GM19043 (cell line): ENCODE measurements at regions not wholly inside any gene's neighbourhood (a gene's known extent, or its start where the extent isn't known, plus 50 kb on each side); places are given as distances from the start of the nearest gene placed in this dataset.

Source experiments
- ATAC-seq: cut with Tn5 transposase; IDR thresholded peaks from one replicate; pipeline ENCODE4 v1.9.1; 2021; ENCODE audit warnings: low read depth; ENCODE audit not compliant: unreplicated experiment

GRCh38 chr13:99828123-99828522 is 143.4 kb downstream of the ZIC5 start:
- ATAC-seq, result no peak

DNA sequence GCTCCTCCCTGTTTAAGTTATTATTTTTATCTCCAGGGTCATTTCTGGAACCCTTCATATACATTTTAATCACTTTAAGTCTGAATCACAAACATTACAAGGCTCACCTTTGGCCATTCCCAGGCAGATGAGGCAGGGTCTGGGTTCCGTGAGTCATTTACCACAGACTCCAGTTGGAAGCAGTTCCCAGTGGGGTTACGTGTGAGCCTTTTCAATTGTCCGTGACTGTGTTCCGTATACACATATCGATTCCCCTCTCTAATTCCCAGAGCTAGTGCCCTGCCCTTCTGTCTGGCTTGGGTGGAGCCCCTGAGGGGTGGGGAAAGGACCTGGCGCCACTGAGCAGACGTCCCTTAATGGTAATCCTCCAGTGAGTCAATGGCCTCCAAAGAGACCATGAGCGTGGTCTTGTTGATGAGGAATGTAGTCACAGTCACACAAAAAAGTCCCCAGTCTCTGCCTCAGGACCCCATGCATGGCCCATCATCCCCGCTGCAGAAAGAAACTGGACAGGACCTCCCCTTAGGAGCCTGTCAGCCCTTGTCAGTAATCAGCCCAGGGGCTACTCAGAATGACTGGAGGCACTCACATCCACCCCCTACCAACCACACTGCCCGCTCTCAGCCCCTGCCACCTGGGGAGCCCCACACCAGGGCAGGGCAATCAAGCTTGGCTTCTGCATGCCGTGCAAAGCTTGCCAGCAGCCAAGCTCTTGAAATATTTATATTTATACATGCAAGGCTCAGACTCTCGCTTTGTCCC is 144.4 kb downstream of the ZIC5 start:
- no peak for ATAC-seq

DNA sequence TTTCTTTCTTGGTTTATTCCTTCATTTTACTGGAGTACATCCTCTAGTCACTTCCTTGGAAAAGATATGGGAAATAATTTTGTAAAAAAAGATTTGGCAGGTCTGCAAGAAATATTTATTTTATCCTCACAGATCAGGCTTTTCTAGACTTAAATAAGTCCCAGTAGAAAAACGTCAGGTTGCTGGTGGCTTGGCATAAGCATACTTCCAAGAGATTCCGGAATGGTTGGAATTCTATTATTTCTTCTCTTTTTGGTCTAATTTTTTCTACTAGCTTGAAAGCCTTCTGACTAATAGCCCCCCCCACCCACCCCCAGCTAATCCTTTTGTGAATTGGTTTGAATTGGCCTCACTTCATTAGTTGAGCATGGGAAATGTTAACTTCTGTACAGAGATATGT is 147.6 kb downstream of the ZIC5 start:
- no peak for ATAC-seq

DNA sequence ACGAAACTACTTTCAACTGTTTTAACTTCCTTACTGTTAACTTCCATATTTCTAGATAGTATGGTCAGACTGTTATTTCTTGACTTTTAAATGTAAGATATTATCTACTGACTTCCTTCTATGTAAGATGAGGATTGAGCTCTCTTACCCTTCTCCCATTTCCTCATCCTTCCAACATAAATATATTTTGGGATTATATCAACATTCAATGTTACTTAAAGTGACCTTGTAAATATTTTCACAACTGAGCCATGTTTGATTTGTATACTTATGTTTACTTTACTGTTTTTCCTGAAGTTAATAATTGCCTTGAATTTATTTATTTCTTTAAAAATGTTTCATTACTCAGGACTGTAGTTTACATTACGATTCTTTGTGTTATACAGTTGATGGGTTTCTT is 148.7 kb downstream of the ZIC5 start:
- ATAC-seq, result no peak

- ATAC-seq, result no peak
These were observed 149.8 kb downstream of the ZIC5 start for GRCh38 chr13:99821741-99822140.

DNA sequence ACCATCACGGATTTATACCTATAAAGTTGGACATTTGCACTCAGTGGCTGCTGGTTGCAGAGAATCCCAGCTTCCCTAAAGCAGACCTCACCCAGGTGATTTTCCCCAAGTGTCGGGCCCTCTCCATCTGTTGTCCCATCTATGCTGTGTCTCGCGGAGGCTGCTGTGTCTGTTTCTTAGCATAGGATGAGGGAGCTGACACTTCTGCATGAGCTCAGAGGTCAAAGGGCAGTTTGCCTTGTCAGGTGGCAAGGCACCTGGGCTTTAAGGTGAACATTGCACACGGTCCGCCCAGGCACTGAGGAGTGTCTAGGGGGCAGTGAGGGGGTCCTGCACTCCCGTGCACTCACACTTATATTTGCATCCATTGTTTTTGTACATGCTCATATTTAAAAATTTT is 151.6 kb downstream of the ZIC5 start:
- no peak for ATAC-seq

DNA sequence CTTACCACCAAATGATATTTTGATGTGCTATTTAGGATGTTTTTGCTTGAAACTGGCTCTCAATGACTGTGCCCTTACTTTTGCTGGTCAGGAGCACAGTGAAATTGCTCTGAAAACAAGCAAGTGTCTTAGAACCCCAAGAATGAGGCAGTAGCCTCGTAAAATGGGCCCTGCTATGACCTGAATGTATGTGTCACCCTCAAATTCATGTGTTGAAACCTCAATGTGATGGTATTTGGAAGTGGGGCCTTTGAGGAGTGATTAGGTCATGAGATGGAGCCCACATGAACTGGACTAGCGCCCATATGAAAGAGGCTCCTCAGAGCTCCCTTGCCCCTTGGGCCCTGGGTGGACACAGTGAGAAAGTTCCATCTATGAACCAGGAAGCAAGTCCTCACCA is 155.2 kb downstream of the ZIC5 start:
- no peak for ATAC-seq

DNA sequence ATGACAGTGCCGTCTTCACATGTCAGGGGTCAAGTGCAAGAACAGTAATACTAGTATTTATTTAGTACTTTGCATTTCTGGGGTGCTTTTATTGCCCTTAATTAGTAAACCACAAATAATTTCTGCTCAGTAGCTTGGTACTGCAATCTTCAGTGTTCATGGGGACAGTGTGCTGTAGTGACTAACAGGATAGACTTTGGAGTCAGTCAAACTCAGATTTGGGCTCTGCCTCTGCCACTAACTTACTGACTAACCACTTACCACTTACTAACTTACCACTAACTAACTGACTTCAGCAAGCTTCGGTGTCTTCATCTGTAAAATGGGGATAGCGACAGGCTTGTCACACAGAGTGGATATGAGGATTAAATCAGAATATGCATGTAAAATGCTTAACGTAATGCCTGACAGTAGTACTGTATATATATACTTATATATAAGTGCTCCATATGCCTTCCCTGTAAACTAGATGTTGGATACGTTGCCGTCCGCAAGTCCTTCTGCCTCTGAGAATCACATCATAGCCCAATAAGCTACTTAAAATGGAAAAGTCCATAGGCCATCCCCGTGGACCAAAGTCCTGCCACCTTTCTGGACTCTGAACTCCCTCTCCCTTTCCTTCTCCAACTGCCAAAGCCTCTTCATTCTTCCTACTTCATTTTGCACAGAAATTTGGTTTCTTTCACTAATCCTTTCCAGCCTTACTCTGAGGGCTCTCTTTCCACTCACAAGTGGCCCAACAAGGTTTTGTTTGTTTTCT is 158.1 kb downstream of the ZIC5 start:
- no peak for ATAC-seq

DNA sequence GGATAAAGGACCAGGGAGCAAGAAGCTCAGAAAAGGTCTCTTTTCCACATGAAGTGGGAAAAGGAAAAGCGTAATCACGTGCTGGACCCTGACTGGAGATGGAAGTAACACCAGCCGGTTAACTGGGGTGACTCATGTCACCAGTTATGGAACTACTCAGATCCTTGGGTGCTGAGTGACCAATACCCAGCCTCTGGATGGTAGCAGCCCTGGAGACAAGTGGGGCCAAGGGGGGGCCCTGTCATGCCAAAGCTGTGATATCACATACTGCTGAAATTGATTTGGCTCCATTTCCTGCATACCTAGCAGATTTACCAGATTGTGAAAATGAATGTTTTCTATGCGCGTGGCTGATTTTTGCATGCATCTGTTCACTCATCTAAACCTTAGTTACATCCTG is 158.9 kb downstream of the ZIC5 start:
- ATAC-seq, result no peak

DNA sequence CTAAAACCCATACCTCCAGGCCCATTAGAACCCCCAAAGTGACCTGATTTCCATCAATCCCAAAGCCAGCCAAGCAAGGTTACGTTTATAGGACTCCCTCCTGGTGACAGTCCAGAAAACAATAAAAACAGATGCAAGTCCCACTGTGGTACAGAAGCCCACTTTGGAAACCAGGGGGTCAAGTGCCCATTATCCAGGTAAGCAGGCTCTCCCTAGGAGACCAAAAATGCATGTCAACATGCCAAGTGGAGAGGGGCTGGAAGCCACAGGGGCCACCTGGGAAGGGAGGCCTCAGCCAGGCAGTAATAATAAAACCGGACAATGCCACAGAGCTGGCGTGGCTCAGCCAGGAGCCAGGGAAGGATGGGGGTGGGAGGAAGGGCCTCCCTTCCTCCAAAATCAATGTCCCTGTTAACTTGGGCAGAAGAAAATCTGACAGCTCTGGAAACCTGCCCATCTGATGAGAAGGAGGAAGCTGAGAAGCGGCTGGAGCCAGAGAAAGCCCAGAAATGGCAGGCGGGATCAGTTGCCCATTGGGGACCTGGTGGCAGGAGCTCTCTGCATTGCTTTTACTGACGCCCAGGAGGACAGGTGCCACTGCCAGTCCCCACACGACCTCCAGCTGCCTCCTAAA is 160.4 kb downstream of the ZIC5 start:
- no peak for ATAC-seq

DNA sequence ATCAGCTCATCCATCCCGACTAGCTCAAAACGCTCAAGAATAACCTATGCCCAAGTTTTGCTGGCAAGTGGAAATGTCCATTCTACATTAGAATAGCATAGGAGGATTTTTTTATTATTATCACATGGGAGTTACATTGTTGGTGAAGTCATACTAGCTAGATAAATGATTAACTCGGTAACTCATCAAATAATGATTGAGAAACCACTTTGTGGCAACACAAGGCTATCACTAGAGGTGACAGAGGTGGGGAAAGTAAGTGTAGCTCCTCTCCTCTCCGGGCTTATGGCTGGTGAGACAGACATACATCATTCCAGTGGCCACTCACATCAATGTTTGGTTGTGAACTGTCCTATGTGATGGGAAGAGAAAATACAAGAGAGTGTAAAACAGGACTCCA is 161.6 kb downstream of the ZIC5 start:
- ATAC-seq, result no peak

DNA sequence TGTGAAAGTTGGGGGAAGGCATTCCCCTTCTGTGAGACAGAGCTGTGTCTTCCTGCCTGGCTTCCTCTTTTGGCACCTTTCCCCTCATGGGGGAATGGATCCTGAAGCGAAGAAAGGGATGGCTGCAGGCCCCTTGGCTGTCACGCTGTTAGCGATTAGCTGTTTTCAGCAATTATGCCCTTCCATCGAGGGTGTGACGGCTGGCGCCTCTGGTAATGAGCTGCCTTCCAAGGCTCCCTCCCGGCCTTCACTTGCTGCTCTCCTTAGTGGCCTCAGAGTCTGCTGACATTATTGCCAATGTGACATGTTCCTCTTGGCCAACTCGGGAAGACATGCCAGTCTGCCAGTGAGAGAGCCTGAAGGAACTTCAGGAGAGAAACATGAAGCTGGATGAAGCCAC is 162.1 kb downstream of the ZIC5 start:
- ATAC-seq, result no peak

DNA sequence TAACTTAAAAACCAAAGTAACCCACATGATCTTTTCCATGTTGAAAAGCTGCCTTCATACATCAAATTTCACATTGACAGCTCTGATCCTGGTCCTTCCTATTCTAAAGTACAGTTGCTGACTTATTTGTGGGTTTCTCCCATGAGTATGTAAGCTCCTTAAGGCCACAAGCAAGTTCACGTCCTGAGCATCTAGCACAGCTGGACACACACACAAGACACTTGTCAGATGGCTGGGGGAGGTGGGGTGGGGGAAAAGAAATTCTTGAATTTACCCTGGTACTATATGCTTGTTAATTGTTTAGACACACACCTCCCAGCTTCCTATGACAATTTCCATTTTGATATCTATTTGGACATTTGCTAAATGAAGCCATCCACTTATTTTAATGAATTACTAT is 162.8 kb downstream of the ZIC5 start:
- no peak for ATAC-seq

- no peak for ATAC-seq
These were observed 164.9 kb downstream of the ZIC5 start for GRCh38 chr13:99806671-99807070.

GRCh38 chr13:99805361-99805760 is 166.2 kb downstream of the ZIC5 start:
- no peak for ATAC-seq

- no peak for ATAC-seq
These were observed 168.4 kb downstream of the ZIC5 start for GRCh38 chr13:99803141-99803540.

GRCh38 chr13:99802416-99802815 is 169.2 kb downstream of the ZIC5 start:
- no peak for ATAC-seq

- no peak for ATAC-seq
These were observed 170.6 kb downstream of the ZIC5 start for GRCh38 chr13:99800951-99801350.

DNA sequence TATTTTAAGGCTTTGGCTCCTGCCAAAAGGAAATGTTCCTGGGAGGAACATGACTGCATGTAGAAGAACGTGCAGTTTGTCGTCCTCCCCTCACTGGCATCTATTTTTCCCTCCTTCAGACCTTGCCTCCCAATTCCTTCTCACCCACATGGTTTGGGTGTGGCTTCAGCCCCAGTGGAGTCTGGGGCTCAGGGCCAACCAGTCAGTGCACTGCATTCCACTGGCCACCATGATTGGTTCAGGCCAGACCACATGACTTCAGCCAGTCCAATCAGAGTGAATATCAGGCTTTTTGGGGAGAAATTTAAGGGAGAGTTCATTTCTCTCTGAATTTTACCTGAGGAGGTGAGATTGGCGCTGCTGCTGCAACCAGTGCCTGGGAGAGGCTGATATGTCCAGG is 171.6 kb downstream of the ZIC5 start:
- no peak for ATAC-seq

DNA sequence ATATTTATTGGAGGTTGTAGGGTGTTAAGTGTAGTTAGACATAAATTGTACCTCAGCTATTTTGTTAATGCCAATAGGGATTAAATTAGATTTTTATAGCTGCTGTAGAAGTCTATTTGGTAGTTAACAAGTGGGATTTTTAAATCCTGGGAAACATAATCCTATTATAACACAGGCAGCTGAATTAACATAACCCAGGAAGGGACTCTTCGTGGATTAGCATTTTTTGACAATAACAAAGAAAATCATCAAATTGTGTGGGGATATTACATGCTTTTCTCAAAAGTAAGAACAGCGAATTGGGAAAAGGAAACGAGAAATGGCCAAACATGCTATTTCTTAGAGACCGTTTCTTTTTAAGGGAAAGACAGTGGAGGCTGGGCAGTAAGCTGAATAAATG is 172.8 kb downstream of the ZIC5 start:
- no peak for ATAC-seq

- no peak for ATAC-seq
These were observed 173.9 kb downstream of the ZIC5 start for GRCh38 chr13:99797691-99798090.
